Ishikawa (cell line): ENCODE measurements at regions not wholly inside any gene's neighbourhood (a gene's known extent, or its start where the extent isn't known, plus 50 kb on each side); places are given as distances from the start of the nearest gene placed in this dataset.

ENCODE experiments used
- CEBPB ChIP-seq: IDR thresholded peaks from 2 replicates; pipeline ENCODE4 v1.6.1; 2012
- EP300 ChIP-seq: IDR thresholded peaks from 2 replicates; pipeline ENCODE4 v1.6.1; 2012; ENCODE audit warnings: borderline replicate concordance
- FOXM1 ChIP-seq: IDR thresholded peaks from 2 replicates; pipeline ENCODE4 v1.6.1; 2012; ENCODE audit warnings: low read depth, borderline replicate concordance
- NFIC ChIP-seq: IDR thresholded peaks from 2 replicates; pipeline ENCODE4 v1.6.1; 2012
- RAD21 ChIP-seq: IDR thresholded peaks from 2 replicates; pipeline ENCODE4 v1.6.1; 2012; ENCODE audit warnings: low read depth
- TAF1 ChIP-seq: IDR thresholded peaks from 2 replicates; pipeline ENCODE4 v1.6.1; 2012; ENCODE audit warnings: low read depth, mild to moderate bottlenecking
- TF ChIP-seq, protein P1 (sequence below): IDR thresholded peaks from 2 replicates; pipeline ENCODE4 v1.6.1; 2012; ENCODE audit warnings: low read depth, mild to moderate bottlenecking
- TF ChIP-seq, protein P2 (sequence below): IDR thresholded peaks from 2 replicates; pipeline ENCODE4 v1.6.1; 2012

DNA sequence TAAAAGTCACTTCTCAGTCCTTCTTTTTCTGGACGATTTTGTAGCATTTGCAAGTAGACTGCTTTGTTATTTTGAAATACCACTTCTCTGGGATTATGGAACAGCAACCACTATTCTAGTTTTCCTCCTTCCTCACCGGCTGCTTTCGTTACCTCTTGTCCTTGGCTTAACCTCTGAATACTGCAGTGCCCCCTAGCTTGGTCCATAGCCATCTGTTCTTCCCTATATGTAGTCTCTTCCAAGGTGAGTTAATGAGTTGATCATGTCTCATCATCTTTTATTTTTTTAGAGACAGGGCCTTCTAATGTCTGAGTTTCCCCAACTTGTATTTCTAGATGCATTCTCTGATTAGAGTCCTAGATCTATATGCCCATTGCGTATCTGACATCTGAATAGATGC, 694.3 kb downstream of the NTRK3 start:
- no peak for TF ChIP-seq EP300
- no peak for TF ChIP-seq FOXM1
- TF ChIP-seq TAF1, result no peak
- TF ChIP-seq, protein P1, sequence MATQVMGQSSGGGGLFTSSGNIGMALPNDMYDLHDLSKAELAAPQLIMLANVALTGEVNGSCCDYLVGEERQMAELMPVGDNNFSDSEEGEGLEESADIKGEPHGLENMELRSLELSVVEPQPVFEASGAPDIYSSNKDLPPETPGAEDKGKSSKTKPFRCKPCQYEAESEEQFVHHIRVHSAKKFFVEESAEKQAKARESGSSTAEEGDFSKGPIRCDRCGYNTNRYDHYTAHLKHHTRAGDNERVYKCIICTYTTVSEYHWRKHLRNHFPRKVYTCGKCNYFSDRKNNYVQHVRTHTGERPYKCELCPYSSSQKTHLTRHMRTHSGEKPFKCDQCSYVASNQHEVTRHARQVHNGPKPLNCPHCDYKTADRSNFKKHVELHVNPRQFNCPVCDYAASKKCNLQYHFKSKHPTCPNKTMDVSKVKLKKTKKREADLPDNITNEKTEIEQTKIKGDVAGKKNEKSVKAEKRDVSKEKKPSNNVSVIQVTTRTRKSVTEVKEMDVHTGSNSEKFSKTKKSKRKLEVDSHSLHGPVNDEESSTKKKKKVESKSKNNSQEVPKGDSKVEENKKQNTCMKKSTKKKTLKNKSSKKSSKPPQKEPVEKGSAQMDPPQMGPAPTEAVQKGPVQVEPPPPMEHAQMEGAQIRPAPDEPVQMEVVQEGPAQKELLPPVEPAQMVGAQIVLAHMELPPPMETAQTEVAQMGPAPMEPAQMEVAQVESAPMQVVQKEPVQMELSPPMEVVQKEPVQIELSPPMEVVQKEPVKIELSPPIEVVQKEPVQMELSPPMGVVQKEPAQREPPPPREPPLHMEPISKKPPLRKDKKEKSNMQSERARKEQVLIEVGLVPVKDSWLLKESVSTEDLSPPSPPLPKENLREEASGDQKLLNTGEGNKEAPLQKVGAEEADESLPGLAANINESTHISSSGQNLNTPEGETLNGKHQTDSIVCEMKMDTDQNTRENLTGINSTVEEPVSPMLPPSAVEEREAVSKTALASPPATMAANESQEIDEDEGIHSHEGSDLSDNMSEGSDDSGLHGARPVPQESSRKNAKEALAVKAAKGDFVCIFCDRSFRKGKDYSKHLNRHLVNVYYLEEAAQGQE, result no peak
- TF ChIP-seq NFIC, result no peak
- no peak for TF ChIP-seq RAD21
- TF ChIP-seq, protein P2, sequence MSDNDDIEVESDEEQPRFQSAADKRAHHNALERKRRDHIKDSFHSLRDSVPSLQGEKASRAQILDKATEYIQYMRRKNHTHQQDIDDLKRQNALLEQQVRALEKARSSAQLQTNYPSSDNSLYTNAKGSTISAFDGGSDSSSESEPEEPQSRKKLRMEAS, result no peak
- TF ChIP-seq CEBPB, result no peak
